Type B pancreatic cell (in vitro differentiated cells): ENCODE measurements at regions not wholly inside any gene's neighbourhood (a gene's known extent, or its start where the extent isn't known, plus 50 kb on each side); places are given as distances from the start of the nearest gene placed in this dataset.

Experiments used
- DNase-seq: peaks from one replicate; pipeline ENCODE4 v3.0.0; 2021; ENCODE audit warnings: mixed read lengths; ENCODE audit not compliant: unreplicated experiment; ENCODE audit errors: extremely low spot score
- H3K27ac Mint-ChIP-seq: 2 replicates; pipeline ENCODE4 v1.8.0; 2021; ENCODE audit warnings: mild to moderate bottlenecking, mixed read lengths
- H3K27me3 Mint-ChIP-seq: 2 replicates; pipeline ENCODE4 v1.8.0; 2021; ENCODE audit warnings: mixed read lengths
- H3K36me3 Mint-ChIP-seq: 2 replicates; pipeline ENCODE4 v1.8.0; 2021; ENCODE audit warnings: mixed read lengths
- H3K4me1 Mint-ChIP-seq: one replicate; pipeline ENCODE4 v1.8.0; 2021; ENCODE audit warnings: mixed read lengths; ENCODE audit not compliant: unreplicated experiment
- H3K4me3 Mint-ChIP-seq: 2 replicates; pipeline ENCODE4 v1.8.0; 2021; ENCODE audit warnings: mild to moderate bottlenecking, mixed read lengths
- H3K9me3 Mint-ChIP-seq: 2 replicates; pipeline ENCODE4 v1.8.0; 2021; ENCODE audit warnings: mixed read lengths
- CTCF ChIP-seq: fragments of 200-600 bp; sonication (generic); conservative IDR thresholded peaks from 2 replicates; pipeline ENCODE4 v1.5.0; 2021; ENCODE audit warnings: antibody characterized with exemption, mild to moderate bottlenecking

DNA sequence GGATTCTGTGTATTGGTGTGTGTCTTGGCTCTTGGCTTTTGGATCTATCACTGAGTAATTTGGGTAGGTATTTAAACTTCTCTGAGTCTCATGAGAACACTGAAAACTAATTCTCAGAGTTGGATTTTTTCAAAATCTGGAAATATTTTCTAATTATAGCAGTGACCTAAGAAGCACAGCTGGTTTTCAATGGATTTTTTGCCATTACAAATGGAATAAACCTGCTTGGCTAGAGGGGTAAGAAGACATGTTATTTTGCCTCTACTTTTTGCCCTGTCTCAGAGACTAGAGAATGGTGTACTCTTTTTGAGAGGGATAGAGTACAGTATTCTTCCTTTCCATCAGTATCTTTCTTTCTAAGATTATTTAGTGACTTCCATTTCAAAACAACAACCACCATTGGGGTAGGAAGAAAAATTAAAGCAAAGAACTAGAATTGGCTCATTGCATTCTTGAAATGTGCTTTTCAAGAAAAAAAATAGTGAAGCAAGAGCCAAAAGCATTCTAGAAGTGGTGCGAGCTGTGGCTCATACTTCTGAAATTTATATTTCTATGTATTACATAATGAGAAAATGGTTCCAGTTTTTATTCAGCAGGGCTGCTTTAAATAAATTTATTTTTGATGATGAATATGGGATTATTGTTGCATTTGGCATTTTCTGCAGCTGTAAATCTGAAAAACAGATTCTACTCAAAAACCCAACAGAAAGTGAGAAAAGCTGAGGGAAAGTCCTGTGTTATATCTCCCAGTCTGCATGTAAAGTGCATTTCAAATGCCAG is 850.2 kb upstream of the SLIT2 start:
- Mint-ChIP-seq H3K36me3 (no peaks in the 10 kb centered on the region), H3K27me3 (no peaks in the 10 kb centered on the region), H3K9me3 (no peaks in the 10 kb centered on the region), H3K27ac (no peak overlapping the region), H3K4me1 (no peaks in the 10 kb centered on the region), H3K4me3 (no peak overlapping the region)
- TF ChIP-seq CTCF: no peak
- DNase-seq: no peak

- Mint-ChIP-seq H3K27ac (no peak overlapping the region), H3K4me1 (no peaks in the 10 kb centered on the region), H3K36me3 (no peaks in the 10 kb centered on the region), H3K9me3 (no peaks in the 10 kb centered on the region), H3K27me3 (no peaks in the 10 kb centered on the region), H3K4me3 (no peak overlapping the region)
- no peak for TF ChIP-seq CTCF
- DNase-seq: no peak
Measured at GRCh38 chr4:19400820-19401219, 850.9 kb upstream of the SLIT2 start.

DNA sequence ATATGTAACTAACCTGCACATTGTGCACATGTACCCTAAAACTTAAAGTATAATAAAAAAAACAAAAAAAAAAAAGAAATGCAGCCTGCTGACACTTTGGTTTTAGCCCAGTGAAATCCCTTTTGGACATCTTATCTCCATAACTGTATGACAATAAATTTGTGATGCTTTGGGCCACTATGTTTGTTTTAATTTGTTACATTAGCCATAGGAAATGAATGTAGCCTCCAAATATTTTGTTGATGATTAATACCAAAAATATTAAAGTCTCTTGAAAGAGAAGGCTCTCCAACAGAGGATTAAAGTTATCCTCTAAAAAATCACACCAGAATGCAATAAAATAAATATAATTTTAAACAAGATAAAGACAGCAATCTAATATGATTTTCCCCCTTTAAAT is 852.7 kb upstream of the SLIT2 start:
- no peaks in the 10 kb centered on the region for H3K9me3 Mint-ChIP-seq
- no peaks in the 10 kb centered on the region for H3K4me1 Mint-ChIP-seq
- H3K27me3 Mint-ChIP-seq: no peaks in the 10 kb centered on the region
- no peak for DNase-seq
- no peaks in the 10 kb centered on the region for H3K36me3 Mint-ChIP-seq
- no peak for TF ChIP-seq CTCF
- no peak overlapping the region for H3K4me3 Mint-ChIP-seq
- H3K27ac Mint-ChIP-seq: no peak overlapping the region

DNA sequence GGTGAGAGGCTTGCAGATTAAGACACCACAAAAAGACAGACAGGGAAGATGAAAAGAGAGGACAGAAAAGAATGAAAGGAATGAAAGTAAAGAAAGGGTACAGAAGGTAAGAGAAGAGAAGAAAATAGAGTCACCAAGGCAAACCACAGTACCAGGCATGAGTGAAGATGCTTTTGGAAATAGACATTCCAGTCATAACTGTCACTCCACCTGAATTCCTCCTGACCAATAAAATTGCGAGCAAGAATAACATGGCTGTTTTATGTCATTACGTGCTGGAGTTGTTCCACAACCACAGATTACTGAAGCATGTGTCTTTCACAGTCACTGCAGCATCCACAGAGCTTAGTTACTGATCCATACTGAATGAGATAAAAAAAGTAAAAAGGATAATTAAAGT is 864.9 kb upstream of the SLIT2 start:
- no peak for DNase-seq
- H3K27me3 Mint-ChIP-seq: no peaks in the 10 kb centered on the region
- no peak overlapping the region for H3K27ac Mint-ChIP-seq
- no peaks in the 10 kb centered on the region for H3K9me3 Mint-ChIP-seq
- TF ChIP-seq CTCF: no peak
- no peak overlapping the region for H3K4me3 Mint-ChIP-seq
- no peaks in the 10 kb centered on the region for H3K36me3 Mint-ChIP-seq
- no peaks in the 10 kb centered on the region for H3K4me1 Mint-ChIP-seq

DNA sequence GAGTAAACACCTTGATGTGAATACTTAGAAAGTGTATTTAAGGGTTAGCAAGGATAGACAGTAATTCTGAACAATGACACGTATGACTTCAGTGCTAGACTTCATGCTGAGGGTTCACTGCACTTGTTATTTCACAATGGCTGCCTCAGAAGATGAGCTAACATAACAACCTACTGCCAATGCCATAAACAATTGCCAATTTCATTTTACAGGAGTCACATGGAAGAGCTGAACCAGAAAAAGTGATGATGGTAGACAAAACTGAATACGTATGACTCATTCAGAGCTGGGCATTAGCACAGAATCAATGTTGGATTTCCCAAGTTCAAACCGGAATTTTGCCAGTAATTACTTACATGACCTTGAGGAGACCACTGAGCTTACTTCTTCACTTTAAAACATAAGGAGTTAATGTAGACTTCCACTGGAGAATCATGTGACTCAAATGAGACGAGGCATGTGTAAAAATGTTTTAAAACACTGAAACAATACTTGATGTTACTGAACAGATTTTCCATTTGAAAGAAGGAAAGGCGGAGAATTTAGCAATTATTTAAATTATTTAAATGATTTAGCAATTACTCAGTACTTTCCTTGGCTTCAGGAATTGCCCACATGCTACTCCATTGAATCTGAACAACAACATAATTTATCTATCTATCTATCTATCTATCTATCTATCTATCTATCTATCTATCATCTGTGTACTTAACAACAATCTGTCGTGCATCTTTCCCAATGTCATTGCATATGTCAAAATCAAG is 868.5 kb upstream of the SLIT2 start:
- no peak overlapping the region for H3K4me3 Mint-ChIP-seq
- DNase-seq: no peak
- H3K27ac Mint-ChIP-seq: no peak overlapping the region

More for the DNA sequence above, 868.5 kb upstream of the SLIT2 start:
- TF ChIP-seq CTCF: no peak
- H3K4me1 Mint-ChIP-seq: no peaks in the 10 kb centered on the region
- H3K27me3 Mint-ChIP-seq: no peaks in the 10 kb centered on the region
- no peaks in the 10 kb centered on the region for H3K9me3 Mint-ChIP-seq
- no peaks in the 10 kb centered on the region for H3K36me3 Mint-ChIP-seq
